Neural crest cell (in vitro differentiated cells): ENCODE measurements at regions not wholly inside any gene's neighbourhood (a gene's known extent, or its start where the extent isn't known, plus 50 kb on each side); places are given as distances from the start of the nearest gene placed in this dataset.
A peak's percentile ranks its signal among the peaks of the same experiment; 100 is the strongest.

Experiments
- DNase-seq: peaks from one replicate; pipeline ENCODE4 v3.0.0; 2021; ENCODE audit warnings: low read depth, mixed read lengths, low spot score
- H3K27ac Mint-ChIP-seq: one replicate; pipeline ENCODE4 v1.8.0; 2021; ENCODE audit warnings: mild to moderate bottlenecking, mixed read lengths; ENCODE audit not compliant: unreplicated experiment
- H3K27me3 Mint-ChIP-seq: 2 replicates; pipeline ENCODE4 v1.8.0; 2021; ENCODE audit warnings: low read depth, mild to moderate bottlenecking, mixed read lengths
- H3K36me3 Mint-ChIP-seq: 2 replicates; pipeline ENCODE4 v1.8.0; 2021; ENCODE audit warnings: low read depth, mild to moderate bottlenecking, mixed read lengths
- H3K4me1 Mint-ChIP-seq: 2 replicates; pipeline ENCODE4 v1.8.0; 2021; ENCODE audit warnings: mixed read lengths
- H3K4me3 Mint-ChIP-seq: one replicate; pipeline ENCODE4 v1.8.0; 2021; ENCODE audit warnings: mild to moderate bottlenecking, mixed read lengths
- H3K9me3 Mint-ChIP-seq: 2 replicates; pipeline ENCODE4 v1.8.0; 2021; ENCODE audit warnings: mixed read lengths
- TF ChIP-seq, protein P1 (sequence below): fragments of 200-600 bp; sonication (generic); conservative IDR thresholded peaks from 2 replicates; pipeline ENCODE4 v1.5.0; 2021; ENCODE audit warnings: antibody characterized with exemption, mild to moderate bottlenecking

DNA sequence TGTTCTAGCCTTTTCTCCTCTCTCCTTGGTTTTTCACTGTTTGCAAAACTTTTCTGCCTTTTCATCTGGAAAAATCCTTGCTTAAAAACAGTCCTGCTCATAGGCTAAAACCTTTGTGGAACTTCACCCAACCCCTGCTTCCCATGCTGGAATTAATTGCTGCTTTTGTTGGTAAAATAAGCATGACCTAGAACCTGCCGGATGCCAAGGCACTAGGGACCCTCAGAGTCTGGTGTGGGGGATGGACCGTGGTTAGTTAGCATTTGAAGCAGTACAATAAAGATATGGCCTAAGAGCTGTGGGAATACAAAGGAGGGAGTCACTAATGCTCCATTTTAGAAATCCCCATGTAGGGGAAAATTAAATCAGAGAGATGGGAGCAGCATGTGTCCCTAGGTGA lies 326.3 kb downstream of the KCNRG start:
- no peak for DNase-seq
- peaks cover 6% of the 10 kb centered on the region for H3K9me3 Mint-ChIP-seq
- H3K27me3 Mint-ChIP-seq = no peaks in the 10 kb centered on the region
- H3K36me3 Mint-ChIP-seq = peaks cover 4% of the 10 kb centered on the region
- no peak overlapping the region for H3K4me3 Mint-ChIP-seq
- H3K4me1 Mint-ChIP-seq = peaks cover 29% of the 10 kb centered on the region
- peak overlapping the region; percentile 29 for H3K27ac Mint-ChIP-seq
- TF ChIP-seq, protein P1, sequence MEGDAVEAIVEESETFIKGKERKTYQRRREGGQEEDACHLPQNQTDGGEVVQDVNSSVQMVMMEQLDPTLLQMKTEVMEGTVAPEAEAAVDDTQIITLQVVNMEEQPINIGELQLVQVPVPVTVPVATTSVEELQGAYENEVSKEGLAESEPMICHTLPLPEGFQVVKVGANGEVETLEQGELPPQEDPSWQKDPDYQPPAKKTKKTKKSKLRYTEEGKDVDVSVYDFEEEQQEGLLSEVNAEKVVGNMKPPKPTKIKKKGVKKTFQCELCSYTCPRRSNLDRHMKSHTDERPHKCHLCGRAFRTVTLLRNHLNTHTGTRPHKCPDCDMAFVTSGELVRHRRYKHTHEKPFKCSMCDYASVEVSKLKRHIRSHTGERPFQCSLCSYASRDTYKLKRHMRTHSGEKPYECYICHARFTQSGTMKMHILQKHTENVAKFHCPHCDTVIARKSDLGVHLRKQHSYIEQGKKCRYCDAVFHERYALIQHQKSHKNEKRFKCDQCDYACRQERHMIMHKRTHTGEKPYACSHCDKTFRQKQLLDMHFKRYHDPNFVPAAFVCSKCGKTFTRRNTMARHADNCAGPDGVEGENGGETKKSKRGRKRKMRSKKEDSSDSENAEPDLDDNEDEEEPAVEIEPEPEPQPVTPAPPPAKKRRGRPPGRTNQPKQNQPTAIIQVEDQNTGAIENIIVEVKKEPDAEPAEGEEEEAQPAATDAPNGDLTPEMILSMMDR = no peak

DNA sequence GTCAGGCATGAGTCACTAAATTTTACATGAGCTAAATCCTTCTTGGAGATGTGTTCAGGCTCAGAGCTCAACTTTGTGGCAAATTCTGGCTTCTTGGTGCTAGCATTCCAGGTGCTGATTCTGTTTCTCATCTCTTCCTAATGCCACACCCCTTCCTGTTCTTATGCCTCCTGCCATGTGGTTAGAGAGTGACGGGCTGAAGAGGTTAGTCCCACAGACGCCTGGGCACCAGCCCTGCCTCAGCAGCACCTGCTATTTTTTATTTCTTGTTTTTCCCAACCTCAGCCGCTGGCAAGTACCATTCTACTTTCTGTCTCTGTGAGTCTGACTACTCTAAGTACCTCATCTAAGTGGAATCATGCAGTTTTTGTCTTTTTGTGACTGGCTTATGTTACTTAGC lies 329.5 kb downstream of the KCNRG start:
- no peak overlapping the region for H3K4me3 Mint-ChIP-seq
- no peaks in the 10 kb centered on the region for H3K27me3 Mint-ChIP-seq
- peaks cover 24% of the 10 kb centered on the region for H3K4me1 Mint-ChIP-seq
- H3K9me3 Mint-ChIP-seq = peaks cover 10% of the 10 kb centered on the region
- no peak for DNase-seq
- H3K36me3 Mint-ChIP-seq = peaks cover 4% of the 10 kb centered on the region
- H3K27ac Mint-ChIP-seq = no peak overlapping the region
- TF ChIP-seq, protein P1 = no peak

DNA sequence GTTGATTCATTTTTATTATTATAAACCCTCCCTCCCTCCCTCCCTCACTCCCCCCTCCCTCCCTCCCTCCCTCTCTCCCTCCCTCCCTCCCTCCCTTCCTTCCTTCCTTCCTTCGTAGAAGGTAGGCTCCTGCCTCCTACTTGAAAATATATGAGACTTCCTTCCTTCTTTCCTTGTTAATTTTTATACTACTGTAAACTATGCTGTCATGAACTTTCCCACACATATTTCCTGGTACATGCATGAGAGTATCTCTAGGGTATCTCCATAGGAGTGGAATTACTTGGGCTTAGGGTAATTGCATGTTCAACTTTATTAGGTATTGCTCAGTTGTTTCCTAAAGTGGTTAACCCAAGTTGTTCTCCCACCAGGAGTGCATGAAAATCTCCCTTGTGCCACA lies 330.6 kb downstream of the KCNRG start:
- H3K27me3 Mint-ChIP-seq = no peaks in the 10 kb centered on the region
- no peak for DNase-seq
- peaks cover 10% of the 10 kb centered on the region for H3K9me3 Mint-ChIP-seq
- no peak overlapping the region for H3K4me3 Mint-ChIP-seq
- H3K4me1 Mint-ChIP-seq = peaks cover 13% of the 10 kb centered on the region
- no peak overlapping the region for H3K27ac Mint-ChIP-seq
- TF ChIP-seq, protein P1 = no peak
- peaks cover 4% of the 10 kb centered on the region for H3K36me3 Mint-ChIP-seq

DNA sequence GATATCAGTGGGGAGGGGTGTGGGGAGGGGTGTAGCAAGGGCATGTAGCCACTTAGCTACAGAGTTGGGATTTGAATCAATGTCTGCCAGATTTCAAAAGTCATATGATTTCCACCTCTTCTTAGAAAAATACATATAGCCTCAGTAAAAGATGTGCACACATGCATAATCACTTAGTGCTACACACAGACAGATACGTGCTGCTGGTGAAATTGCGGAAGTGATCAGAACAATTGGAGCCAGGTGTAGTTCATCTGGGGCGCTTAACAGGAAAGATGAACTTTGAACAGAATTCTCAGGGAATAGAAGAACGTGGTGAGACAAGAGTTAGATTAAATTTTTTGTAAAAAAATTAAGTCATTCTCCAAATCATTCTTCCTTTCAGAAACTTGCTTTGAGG lies 333.1 kb downstream of the KCNRG start:
- Mint-ChIP-seq H3K9me3 (peaks cover 4% of the 10 kb centered on the region), H3K4me3 (no peak overlapping the region), H3K36me3 (no peaks in the 10 kb centered on the region), H3K27ac (no peak overlapping the region), H3K27me3 (no peaks in the 10 kb centered on the region), H3K4me1 (peaks cover 4% of the 10 kb centered on the region)
- TF ChIP-seq, protein P1 = no peak
- no peak for DNase-seq

DNA sequence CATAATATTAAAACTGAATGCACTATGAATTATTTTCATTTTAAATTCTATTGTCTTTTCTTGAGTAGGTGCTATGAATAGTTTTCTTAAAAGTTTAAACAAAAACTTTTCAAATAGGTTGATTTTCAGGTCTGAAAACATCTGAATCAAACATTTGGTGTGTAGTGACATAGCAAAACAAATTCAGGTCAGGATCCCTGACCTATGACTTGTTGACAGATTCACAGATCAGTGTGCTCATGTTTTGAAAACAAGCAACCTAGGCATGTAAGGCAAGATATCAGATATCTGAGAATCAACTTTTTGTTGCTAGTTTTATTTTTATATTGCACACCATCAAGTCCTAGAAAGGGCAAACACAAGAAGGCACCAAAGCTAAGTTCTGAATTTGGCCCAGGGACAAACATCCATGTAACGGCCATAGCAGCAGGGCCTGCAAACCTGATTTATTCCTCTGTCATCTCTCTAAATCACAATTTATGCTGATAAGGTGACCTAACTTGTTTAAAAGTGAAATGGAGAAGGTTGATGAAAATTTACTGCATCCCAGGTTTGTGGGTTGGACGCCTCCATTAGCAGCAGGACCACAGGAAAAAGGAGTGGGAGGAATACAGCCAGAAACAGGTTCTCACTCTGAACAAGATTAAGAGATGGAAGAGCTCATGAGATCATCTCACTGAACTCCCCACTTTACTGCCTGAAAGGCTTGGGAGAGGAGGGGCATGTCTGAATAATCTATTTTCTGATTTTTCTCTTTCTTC lies 337.7 kb downstream of the KCNRG start:
- Mint-ChIP-seq H3K4me1 (peaks cover 19% of the 10 kb centered on the region), H3K36me3 (no peaks in the 10 kb centered on the region), H3K27me3 (no peaks in the 10 kb centered on the region), H3K4me3 (no peak overlapping the region), H3K27ac (no peak overlapping the region), H3K9me3 (no peaks in the 10 kb centered on the region)
- TF ChIP-seq, protein P1 = no peak
- no peak for DNase-seq
